Left ventricle myocardium superior (tissue), 1 donor: ENCODE measurements at regions not wholly inside any gene's neighbourhood (a gene's known extent, or its start where the extent isn't known, plus 50 kb on each side); places are given as distances from the start of the nearest gene placed in this dataset.

Source experiments
- ATAC-seq: fragments of 200-7000 bp; cut with Tn5 transposase; one replicate; pipeline ENCODE4 v1.9.1; 2020; ENCODE audit warnings: mild to moderate bottlenecking, moderate library complexity
- DNase-seq: peaks from one replicate; pipeline ENCODE4 v3.0.0-alpha.2; 2020
- intact Hi-C: fragments of 100-400 bp; cut with micrococcal nuclease; formaldehyde crosslinking; loops from one replicate; pipeline ENCODE4 v1.11.0; 2022
- donor health status: DM: no; HTN: yes; CAD: no; lungs with severe emphysema.

DNA sequence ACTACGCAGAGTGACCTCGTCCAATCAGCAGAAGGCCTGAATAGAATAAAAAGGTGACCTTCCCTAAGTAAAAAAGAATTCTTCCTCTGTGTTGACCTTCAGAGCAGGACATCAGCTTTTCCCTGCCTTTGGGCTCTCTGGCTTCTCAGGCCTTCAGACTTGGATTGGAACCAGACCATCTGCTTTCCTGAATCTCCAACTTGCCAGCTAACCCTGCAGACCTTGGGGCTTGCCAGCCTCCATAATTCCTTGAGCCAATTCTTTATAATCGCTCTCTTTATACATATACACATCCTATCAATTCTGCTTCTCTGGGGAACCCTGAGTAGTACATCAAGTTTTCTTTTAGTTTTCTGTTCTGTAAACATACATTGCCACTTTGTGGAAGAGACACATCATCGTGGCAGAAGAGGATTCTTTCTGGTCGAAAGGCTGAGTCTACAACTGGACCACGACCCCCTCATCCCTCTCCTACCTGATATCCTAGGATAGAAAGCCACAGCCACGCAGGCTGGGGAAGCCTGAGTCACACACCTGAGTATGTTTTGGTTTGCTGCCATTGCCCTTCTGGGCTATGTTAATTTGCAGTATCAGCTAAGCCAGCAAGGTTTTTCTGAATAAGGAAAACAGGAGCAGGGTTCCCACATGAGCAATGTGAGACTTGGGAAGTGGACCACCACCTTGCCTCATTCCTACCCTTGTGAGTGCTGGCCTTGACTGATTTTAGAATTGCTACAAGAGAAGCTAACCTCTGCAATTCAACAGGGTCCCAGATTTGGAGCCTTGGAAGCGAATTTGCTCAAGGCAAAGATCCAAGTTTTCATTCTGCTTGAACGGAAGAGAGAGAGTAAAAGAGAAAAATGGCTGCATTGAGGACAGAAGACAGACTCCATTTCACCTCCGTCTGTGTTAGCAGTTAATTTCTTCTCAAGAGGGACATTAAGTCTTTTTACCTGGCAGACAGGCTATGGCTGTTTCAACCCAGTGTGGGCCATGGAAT, 445.2 kb upstream of the FZD8 start:
- intact Hi-C loops, result no loop called here

DNA sequence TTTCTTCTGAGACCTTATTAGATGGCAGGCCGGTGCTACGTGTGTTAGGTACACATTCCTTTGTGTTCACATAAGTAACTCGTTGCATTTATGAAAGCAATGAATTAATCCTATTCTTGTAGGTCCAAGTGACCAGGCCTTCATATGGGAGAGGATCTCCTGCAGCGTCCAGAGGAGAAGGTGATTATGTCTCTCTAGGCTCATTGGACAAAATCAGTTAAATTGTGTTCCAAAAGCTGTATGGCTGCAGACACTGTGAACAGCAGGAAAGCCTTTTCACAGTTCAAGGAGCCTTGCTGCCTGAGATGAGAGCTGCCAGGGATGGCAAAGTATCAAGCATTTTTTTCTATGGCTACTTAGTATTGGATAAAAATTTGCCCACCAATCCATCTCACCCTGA, 433.1 kb upstream of the FZD8 start:
- DNase-seq (no peak), ATAC-seq (no peak)
- intact Hi-C loops, result no loop called here

More for the DNA sequence above, 445.2 kb upstream of the FZD8 start:
- ATAC-seq (peak; percentile 31), DNase-seq (no peak)

DNA sequence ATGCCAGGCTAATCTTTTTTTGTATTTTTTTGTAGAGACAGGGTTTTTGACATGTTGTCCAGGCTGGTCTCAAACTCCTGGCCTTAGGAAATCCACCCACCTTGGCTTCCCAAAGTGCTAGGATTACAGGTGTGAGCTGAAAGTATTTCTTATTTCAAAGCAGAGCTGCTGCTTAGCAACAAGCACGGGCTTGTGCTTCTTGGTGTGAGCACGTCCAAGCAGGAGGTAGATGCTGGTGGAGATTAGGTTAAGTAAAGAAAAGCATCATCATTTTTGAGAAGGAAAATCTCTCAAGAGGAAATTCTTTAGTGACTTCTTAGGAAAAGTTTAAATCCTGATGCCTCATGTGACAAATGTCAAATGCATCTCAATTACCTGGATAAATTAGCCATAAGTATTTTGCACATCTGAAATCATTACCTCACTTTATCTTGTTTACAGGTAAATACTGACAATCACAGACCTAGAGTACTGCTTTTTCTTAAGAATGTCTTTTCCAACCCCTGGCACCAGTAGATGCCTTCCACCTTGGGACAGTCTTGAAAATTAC, 431.8 kb upstream of the FZD8 start:
- intact Hi-C loops, result no loop called here
- ATAC-seq, result no peak
- DNase-seq, result no peak

DNA sequence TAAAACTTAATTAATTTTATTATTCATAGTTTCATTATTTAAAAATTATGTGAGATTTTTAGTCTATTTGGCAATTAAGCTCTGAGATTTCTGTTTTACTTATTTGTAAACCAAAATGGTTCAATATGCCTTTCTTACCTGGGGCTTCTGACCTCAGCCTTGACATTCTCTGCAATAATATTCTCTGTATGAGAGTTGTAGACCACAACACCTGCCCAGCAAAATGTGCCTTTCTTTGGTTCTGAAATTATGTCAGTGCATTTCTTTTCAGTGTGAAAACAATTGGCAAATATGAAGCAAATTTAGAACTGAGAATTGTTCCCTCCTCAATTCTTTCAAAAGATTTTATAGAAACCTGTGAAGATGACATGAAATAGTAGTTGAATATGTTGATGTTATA, 426.4 kb upstream of the FZD8 start:
- no peak for ATAC-seq
- intact Hi-C loops, result no loop called here
- no peak for DNase-seq

GRCh38 chr10:36067748-36068147, 425.7 kb upstream of the FZD8 start:
- peak; percentile 30 for ATAC-seq
- intact Hi-C loops, result no loop called here
- DNase-seq, result no peak

- intact Hi-C loops, result no loop called here
- ATAC-seq (no peak), DNase-seq (no peak)
These were observed 424.8 kb upstream of the FZD8 start for GRCh38 chr10:36066850-36067249.

DNA sequence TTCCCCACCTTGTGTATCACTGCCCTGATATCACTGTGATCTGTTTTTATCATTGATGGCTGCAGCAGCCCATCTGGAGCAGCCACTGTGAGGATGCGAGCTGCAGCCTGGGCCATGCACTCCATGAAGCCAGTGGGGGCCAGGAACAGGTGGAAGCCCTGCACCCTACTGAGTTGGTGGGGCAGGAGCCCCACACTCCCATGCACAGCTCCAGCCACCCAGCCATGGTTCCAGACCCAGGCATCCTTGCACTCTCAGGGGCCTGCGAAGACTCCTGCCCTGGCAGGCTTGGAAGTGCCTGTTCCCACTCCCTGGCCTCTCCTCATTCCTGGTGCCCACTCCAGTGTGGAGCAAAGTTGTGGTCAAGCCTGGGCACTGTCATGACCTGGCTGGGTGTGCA, 424.0 kb upstream of the FZD8 start:
- intact Hi-C loops, result no loop called here
- DNase-seq (no peak), ATAC-seq (no peak)

- no peak for DNase-seq
- no peak for ATAC-seq
- intact Hi-C loops, result no loop called here
These were observed 421.3 kb upstream of the FZD8 start for GRCh38 chr10:36063396-36063795.

DNA sequence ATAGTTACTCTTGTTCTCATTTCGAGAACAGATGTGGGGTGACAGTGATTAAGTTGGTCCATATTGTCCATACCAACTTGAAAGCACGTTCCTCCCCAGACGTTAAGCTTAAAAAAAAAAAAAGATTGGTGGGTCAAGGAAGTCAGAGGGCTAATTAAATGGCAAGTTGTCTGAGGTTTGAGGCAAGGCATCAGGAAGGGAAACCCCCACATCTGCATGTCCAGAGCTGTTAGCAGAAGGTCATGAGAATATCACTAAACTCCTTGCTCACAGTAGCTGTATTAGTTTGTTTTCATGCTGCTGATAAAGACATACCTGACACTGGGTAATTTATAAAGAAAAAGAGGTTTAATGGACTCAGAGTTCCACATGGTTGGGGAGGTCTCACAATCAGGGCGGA, 415.6 kb upstream of the FZD8 start:
- DNase-seq, result no peak

GRCh38 chr10:36057180-36057579, 415.1 kb upstream of the FZD8 start:
- DNase-seq (no peak), ATAC-seq (no peak)
- intact Hi-C loops, result no loop called here

More for the DNA sequence above, 415.6 kb upstream of the FZD8 start:
- ATAC-seq, result no peak
- intact Hi-C loops, result no loop called here

DNA sequence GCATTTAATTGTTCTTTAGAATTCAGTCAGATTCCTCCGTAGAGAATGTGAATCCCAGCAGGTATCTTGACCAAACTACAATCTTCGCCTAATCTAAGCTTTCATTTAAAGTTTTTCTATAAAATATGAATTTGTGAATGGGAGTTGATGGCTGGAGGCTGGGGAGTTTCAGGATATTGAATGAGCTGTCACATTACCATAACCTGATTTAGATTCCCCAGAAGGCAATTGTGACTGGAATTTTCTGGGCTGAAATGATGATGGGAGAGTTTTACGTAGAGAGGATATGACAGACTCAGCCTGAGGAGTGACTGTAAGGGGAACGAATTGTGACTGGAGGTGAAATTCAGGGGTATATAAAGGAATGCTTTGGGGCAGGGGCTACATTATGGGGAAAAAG, 411.7 kb upstream of the FZD8 start:
- intact Hi-C loops, result no loop called here
- ATAC-seq (no peak), DNase-seq (no peak)

DNA sequence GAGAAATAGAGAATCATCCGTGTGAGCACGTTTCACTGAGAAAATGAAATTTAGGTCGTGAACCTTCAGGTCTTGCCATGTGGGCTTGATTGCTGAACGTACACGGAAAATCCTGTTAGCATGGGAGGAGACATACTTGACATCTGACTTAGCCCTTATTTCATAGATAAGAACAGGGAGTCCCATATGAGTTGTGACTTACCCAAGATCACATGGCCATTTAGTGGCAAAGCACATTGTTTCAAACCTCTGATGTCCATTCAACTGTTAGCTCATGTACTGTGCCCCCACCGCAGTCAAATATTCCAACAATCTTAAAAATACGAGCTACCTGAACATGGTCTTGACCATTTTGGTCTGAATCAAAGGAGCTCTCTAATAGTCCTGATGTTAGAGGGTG, 411.2 kb upstream of the FZD8 start:
- ATAC-seq, result no peak
- no peak for DNase-seq
- intact Hi-C loops, result no loop called here

GRCh38 chr10:36051500-36051991, 409.4 kb upstream of the FZD8 start:
- intact Hi-C loops, result no loop called here
- no peak for DNase-seq
- no peak for ATAC-seq

DNA sequence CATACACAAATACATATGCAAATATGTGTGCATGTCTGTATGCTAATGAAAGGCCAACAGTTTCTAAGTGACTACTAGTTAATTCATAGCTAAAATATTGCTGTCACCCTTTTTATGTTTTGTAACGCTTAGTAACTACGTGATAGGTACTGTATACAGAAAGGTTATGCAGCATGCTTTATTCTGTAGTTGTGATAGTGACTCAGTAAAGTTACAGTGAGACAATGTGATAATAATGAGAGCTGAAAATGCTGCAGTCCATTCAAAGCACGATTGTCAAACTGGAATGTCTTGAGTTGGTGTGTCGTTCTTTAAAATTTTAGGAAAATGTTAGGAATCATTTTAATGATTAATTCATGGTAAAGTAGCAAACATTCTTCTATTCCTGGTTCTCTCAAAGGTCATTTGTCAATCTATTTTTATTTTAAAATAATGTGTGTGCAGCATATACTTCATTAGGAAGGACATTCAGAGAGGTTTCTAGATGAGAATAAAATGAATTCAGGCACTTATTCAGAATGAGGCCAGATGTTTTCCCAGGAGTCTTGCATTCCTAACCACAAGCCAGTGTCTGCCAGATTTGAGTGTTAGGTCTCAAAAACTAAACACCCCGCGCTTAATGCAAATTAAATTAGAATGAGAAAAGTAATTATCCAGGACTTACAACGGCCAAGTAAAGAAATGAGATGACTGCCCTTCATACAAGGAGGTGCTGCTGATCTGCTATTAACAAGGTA, 408.8 kb upstream of the FZD8 start:
- DNase-seq (no peak), ATAC-seq (no peak)
- intact Hi-C loops, result no loop called here

- ATAC-seq (no peak), DNase-seq (no peak)
- intact Hi-C loops, result no loop called here
These were observed 406.7 kb upstream of the FZD8 start for GRCh38 chr10:36048780-36049179.

- intact Hi-C loops, result no loop called here
- DNase-seq (no peak), ATAC-seq (no peak)
These were observed 406.1 kb upstream of the FZD8 start for GRCh38 chr10:36048236-36048635.

DNA sequence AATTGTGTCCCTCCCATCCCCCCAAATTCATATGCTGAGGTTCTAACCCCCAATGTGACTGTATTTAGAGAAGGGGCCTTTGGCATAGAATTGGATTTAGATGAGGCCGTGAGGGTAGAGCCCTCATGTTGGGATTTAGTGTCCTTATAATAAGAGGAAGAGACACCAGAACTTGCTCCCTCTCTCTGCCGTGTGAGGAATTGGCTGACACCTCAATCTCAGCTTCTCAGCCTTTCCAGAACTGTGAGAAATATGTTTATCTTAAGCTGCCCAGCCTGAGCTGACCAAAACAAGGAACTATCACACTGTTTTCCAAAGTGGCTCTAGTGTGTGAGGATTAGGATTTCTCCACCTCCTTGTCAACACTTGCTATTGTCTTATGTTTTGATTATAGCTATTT, 400.0 kb upstream of the FZD8 start:
- ATAC-seq, result no peak
- DNase-seq, result no peak
- intact Hi-C loops, result no loop called here

- DNase-seq, result no peak
- no peak for ATAC-seq
- intact Hi-C loops, result no loop called here
These were observed 396.3 kb upstream of the FZD8 start for GRCh38 chr10:36038316-36038955.

GRCh38 chr10:36036137-36036536, 394.0 kb upstream of the FZD8 start:
- DNase-seq (no peak), ATAC-seq (no peak)
- intact Hi-C loops, result no loop called here

- ATAC-seq (no peak), DNase-seq (no peak)
- intact Hi-C loops, result no loop called here
These were observed 391.7 kb upstream of the FZD8 start for GRCh38 chr10:36033808-36034207.
